A549 (cell line): ENCODE measurements at regions not wholly inside any gene's neighbourhood (a gene's known extent, or its start where the extent isn't known, plus 50 kb on each side); places are given as distances from the start of the nearest gene placed in this dataset.

Source experiments
- EP300 ChIP-seq, 2 experiments: fragments of >200 bp; sonication (Bioruptor Twin); formaldehyde crosslinking; IDR thresholded peaks; 2 replicates in 1 of 2; 3 replicates in 1 of 2; pipeline ENCODE4 v1.6.1; 2016 to 2017
- MAX ChIP-seq: IDR thresholded peaks from 2 replicates; pipeline ENCODE4 v1.6.1; 2012
- POLR2A ChIP-seq: IDR thresholded peaks from 2 replicates; pipeline ENCODE4 v1.6.1; 2012; ENCODE audit warnings: mild to moderate bottlenecking, low read length
- TF ChIP-seq, protein P1 (sequence below): fragments of >200 bp; sonication (Bioruptor Twin); formaldehyde crosslinking; IDR thresholded peaks from 3 replicates; pipeline ENCODE4 v1.5.1; 2016

- TF ChIP-seq POLR2A (no peak), MAX (no peak), EP300 (IDR thresholded peaks at IDR 0.05) (no peak)
- TF ChIP-seq, protein P1, sequence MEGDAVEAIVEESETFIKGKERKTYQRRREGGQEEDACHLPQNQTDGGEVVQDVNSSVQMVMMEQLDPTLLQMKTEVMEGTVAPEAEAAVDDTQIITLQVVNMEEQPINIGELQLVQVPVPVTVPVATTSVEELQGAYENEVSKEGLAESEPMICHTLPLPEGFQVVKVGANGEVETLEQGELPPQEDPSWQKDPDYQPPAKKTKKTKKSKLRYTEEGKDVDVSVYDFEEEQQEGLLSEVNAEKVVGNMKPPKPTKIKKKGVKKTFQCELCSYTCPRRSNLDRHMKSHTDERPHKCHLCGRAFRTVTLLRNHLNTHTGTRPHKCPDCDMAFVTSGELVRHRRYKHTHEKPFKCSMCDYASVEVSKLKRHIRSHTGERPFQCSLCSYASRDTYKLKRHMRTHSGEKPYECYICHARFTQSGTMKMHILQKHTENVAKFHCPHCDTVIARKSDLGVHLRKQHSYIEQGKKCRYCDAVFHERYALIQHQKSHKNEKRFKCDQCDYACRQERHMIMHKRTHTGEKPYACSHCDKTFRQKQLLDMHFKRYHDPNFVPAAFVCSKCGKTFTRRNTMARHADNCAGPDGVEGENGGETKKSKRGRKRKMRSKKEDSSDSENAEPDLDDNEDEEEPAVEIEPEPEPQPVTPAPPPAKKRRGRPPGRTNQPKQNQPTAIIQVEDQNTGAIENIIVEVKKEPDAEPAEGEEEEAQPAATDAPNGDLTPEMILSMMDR = no peak
Observed at GRCh38 chr13:44096901-44097300, 217.2 kb downstream of the LACC1 start.
